ENCODE measurements at regions not wholly inside any gene's neighbourhood (a gene's known extent, or its start where the extent isn't known, plus 50 kb on each side); places are given as distances from the start of the nearest gene placed in this dataset.

- TF ChIP-seq CHD7 (IDR thresholded peaks at IDR 0.05; ENCODE audit: insufficient replicate concordance, low read length) (no peak), JUND (IDR thresholded peaks at IDR 0.05; ENCODE audit: low read length) (no peak), RBBP5 (IDR thresholded peaks at IDR 0.05; ENCODE audit: borderline replicate concordance, low read depth, low read length) (no peak), YY1 (IDR thresholded peaks at IDR 0.05; ENCODE audit: low read depth, low read length) (no peak), BCL11A (IDR thresholded peaks at IDR 0.05; ENCODE audit: low read depth in 2 of 2, low read length in 2 of 2) (no peak), RXRA (IDR thresholded peaks at IDR 0.05; ENCODE audit: insufficient read depth, low read depth, low read length) (no peak), NANOG (IDR thresholded peaks at IDR 0.05; ENCODE audit: insufficient read depth, low read depth, low read length, poor library complexity, severe bottlenecking) (no peak), KDM5A (IDR thresholded peaks at IDR 0.05; ENCODE audit: low read length) (no peak), SP2 (IDR thresholded peaks at IDR 0.05; ENCODE audit: low read length) (no peak), E2F6 (IDR thresholded peaks at IDR 0.05) (no peak)
These were observed 152.8 kb downstream of the DSEL start (continued) for GRCh38 chr18:67363694-67364093.

Measured in H1 (cell line).